ENCODE measurements at regions not wholly inside any gene's neighbourhood (a gene's known extent, or its start where the extent isn't known, plus 50 kb on each side); places are given as distances from the start of the nearest gene placed in this dataset.

GRCh38 chrX:4925911-4926310 is 1212.5 kb upstream of the PRKX start:
- no peaks in the 10 kb centered on the region for H3K9me3 ChIP-seq (ENCODE audit: control insufficient read depth in 2 of 3, insufficient read depth in 1 of 3, low read length in 3 of 3)
- no peak overlapping the region for H3K9ac ChIP-seq (ENCODE audit: low read length in 3 of 3)
- no peak overlapping the region for H3K4me3 ChIP-seq (ENCODE audit: low read length in 3 of 3)
- no peaks in the 10 kb centered on the region for H3K36me3 ChIP-seq (ENCODE audit: control insufficient read depth in 2 of 3, insufficient read depth in 3 of 3, low read length in 3 of 3)
- H3K27ac ChIP-seq (ENCODE audit: low read depth in 2 of 2, low read length in 2 of 2), result no peak overlapping the region
- intact Hi-C loops (cut with DNase I), result no loop called here
- no peak for FAIRE-seq
- H3K27me3 ChIP-seq (ENCODE audit: control insufficient read depth, insufficient read depth, low read length), result no peaks in the 10 kb centered on the region
- no peak for TF ChIP-seq CTCF (IDR thresholded peaks at IDR 0.05; ENCODE audit: borderline replicate concordance, extremely low read depth, insufficient read depth)
- no peaks in the 10 kb centered on the region for H3K4me1 ChIP-seq (ENCODE audit: control insufficient read depth in 2 of 3, insufficient read depth in 2 of 3, low read depth in 1 of 3, low read length in 3 of 3)
- no peak for DNase-seq

- Histone ChIP-seq H3K36me3 (ENCODE audit: control insufficient read depth in 2 of 3, insufficient read depth in 3 of 3, low read length in 3 of 3) (no peaks in the 10 kb centered on the region), H3K9me3 (ENCODE audit: control insufficient read depth in 2 of 3, insufficient read depth in 1 of 3, low read length in 3 of 3) (no peaks in the 10 kb centered on the region), H3K27me3 (ENCODE audit: control insufficient read depth, insufficient read depth, low read length) (no peaks in the 10 kb centered on the region), H3K9ac (ENCODE audit: low read length in 3 of 3) (no peak overlapping the region), H3K27ac (ENCODE audit: low read depth in 2 of 2, low read length in 2 of 2) (no peak overlapping the region), H3K4me3 (ENCODE audit: low read length in 3 of 3) (no peak overlapping the region), H3K4me1 (ENCODE audit: control insufficient read depth in 2 of 3, insufficient read depth in 2 of 3, low read depth in 1 of 3, low read length in 3 of 3) (no peaks in the 10 kb centered on the region)
- no peak for DNase-seq
- FAIRE-seq, result no peak
- TF ChIP-seq CTCF (IDR thresholded peaks at IDR 0.05; ENCODE audit: borderline replicate concordance, extremely low read depth, insufficient read depth), result no peak
- intact Hi-C loops (cut with DNase I), result no loop called here
Measured at GRCh38 chrX:4909348-4909747, 1195.9 kb upstream of the PRKX start.

- FAIRE-seq, result no peak
Measured at GRCh38 chrX:4905576-4905975, 1192.1 kb upstream of the PRKX start.

More at GRCh38 chrX:4905576-4905975, 1192.1 kb upstream of the PRKX start:
- Histone ChIP-seq H3K27ac (ENCODE audit: low read depth in 2 of 2, low read length in 2 of 2) (no peak overlapping the region), H3K27me3 (ENCODE audit: control insufficient read depth, insufficient read depth, low read length) (no peaks in the 10 kb centered on the region), H3K36me3 (ENCODE audit: control insufficient read depth in 2 of 3, insufficient read depth in 3 of 3, low read length in 3 of 3) (no peaks in the 10 kb centered on the region), H3K4me1 (ENCODE audit: control insufficient read depth in 2 of 3, insufficient read depth in 2 of 3, low read depth in 1 of 3, low read length in 3 of 3) (no peaks in the 10 kb centered on the region), H3K9me3 (ENCODE audit: control insufficient read depth in 2 of 3, insufficient read depth in 1 of 3, low read length in 3 of 3) (no peaks in the 10 kb centered on the region), H3K4me3 (ENCODE audit: low read length in 3 of 3) (no peak overlapping the region), H3K9ac (ENCODE audit: low read length in 3 of 3) (no peak overlapping the region)
- no peak for TF ChIP-seq CTCF (IDR thresholded peaks at IDR 0.05; ENCODE audit: borderline replicate concordance, extremely low read depth, insufficient read depth)
- no peak for DNase-seq
- intact Hi-C loops (cut with DNase I), result no loop called here
